Cerebellar nuclear complex (tissue), 1 donor: ENCODE measurements at regions not wholly inside any gene's neighbourhood (a gene's known extent, or its start where the extent isn't known, plus 50 kb on each side); places are given as distances from the start of the nearest gene placed in this dataset.

ENCODE experiments used
- DNase-seq, 2 experiments: peaks; one replicate each; lab custom pipeline; 2025; lab: John Stamatoyannopoulos, UW

DNA sequence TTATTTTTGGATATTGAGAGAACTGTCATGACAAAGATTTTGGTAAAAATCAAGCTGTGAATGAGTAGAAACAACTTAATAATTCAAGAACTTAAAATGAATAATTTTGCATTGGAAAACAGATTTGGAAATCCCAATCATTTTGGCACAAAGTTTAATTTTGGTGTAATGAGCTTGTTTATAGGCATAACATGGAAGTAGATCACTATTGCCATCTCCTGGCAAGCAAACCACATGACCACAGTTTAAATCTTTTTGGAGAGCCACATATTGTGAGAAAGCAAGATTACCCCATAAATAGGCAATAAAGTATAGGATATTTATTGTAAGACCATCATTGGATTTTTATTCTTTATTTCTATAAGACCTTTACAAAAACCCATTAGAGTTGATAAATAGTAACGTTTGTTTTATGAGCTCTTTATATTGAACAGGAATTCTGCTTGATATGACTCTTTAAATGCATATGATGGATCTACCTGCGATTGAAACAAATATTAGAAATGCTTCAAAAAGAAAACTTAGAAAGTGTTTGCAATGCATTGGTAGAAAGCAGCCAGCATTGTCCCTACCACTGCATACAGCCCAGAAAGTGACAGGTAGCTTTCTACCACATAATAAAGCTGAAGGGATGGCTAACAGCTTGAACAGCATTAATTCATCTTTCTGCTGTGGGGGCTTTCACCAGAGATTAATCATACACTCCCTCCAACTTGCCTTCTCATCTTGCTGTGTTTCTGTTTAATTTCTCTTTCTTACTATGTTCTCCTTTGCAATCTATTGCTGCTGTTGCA, 766.8 kb downstream of the TBL1XR1 start:
- DNase-seq, result no peak

DNA sequence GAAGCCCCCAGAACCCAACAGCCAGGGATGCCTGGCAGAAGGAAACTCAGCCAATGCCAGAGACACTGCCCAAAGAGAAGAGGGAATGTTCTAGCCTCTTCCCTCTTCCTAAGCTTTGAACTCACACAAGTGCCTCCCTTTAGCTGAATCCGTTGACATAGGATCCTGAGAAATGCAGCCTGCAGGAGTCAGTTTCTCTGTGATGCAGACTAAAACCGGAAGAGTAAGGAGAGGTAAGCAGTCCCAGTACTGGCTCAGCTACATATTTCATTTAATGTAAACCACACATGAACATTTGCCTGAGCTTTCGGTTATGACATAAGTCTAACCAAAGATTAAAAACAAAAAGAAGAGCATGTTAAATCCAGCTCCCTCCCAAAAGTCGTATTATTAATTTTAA, 768.7 kb downstream of the TBL1XR1 start:
- no peak for DNase-seq

DNA sequence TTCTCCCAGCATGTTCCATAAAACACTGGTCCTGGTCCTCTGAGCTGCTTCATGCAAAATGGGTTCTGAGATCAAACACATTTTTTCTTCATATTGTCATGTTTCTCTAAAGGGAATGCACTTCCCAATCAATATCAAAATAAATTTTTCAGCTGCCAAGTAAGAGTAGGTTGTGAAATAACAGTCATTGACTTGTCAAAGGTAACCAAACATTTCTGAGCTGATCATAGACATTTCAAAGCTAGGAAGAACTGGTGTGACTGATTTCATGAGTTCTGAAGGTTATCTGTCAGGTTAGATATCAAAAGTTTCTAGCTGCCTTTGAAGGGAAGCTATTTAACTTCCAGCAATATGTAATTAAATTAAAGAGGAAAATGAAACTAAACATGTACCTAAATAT, 770.9 kb downstream of the TBL1XR1 start:
- no peak for DNase-seq

DNA sequence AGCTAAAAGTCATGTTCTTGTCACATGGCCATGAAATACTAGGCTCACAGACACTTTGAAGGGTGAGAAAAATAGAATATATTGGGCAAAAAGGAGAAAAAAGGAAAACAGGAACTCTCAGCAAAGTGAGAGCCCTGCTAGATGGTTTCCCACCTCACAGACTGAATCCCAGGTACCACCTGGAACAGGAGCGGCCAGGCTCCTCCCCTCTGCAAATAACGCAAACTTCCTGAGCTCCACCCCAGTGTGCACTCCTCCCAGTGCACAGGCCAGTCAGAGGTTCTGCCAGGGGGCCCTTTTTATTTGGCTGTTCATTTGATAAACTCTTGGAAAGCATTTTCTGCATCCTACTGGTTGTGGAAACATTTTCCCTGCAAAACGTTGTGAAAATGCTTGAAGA, 780.4 kb downstream of the TBL1XR1 start:
- DNase-seq, result no peak

DNA sequence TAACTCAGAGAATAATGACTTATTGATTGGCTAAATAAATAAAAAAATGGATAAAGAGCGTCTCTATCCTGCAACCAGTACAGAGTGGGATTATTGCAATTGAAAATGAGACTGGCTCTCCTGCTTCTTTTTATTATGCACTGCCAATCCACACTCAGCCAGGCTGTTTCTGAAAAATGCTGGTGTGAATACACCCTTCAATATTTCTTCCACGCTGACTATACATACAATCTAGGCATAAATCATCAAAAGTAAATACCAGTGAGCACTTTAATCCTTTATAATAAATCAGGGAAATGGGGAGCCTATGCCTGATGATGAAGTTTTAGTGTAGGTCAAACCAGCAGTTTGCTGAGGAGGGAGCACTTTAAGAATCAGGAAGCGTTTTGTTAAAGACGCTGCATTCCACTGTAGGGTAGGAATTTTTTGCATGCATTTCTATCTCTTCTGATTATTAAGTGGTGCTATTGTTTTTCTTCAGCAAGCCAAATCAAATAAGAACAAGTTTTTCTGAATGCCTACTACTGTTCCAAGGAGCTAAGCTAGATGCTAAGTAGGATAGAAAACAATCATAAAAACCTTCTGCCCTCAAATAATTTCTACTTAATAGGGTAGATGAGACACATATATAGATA, 781.5 kb downstream of the TBL1XR1 start:
- no peak for DNase-seq

DNA sequence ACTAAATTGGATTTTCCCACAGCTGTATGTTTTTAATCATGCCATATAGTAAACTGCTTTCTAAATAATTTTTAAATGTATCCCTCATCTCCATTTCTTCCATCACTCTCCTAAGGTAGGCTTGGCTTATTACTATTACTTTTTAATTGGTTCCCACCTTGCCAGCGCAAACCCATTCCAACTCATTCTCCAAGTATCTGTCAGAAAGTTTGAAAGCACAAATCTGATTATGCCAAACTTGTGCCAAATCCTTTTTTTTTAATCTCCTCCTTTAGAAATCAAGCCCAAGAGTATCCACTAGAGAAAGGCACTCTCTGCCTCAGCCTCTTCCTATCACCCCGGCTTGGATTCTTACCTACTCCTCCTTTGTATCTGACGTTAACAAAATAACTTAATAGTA, 784.5 kb downstream of the TBL1XR1 start:
- DNase-seq, result no peak

DNA sequence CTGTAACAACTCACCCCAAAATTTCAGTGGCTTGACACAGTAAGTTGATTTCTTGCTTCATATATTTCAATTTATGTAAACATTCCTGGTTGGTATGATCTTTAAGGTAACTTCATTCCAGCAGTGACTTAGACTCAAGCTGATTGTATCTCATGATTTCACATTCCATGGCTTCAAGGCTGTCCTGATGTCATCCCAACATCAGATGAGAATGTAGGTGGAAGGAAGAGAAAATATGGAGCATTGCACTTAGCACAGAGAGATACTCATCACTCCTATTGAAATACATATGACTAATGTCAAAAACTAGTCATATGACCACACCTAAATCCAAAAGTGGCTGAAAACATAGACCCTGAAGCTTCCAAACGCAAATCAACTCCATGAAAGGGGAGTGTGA, 793.8 kb downstream of the TBL1XR1 start:
- no peak for DNase-seq

DNA sequence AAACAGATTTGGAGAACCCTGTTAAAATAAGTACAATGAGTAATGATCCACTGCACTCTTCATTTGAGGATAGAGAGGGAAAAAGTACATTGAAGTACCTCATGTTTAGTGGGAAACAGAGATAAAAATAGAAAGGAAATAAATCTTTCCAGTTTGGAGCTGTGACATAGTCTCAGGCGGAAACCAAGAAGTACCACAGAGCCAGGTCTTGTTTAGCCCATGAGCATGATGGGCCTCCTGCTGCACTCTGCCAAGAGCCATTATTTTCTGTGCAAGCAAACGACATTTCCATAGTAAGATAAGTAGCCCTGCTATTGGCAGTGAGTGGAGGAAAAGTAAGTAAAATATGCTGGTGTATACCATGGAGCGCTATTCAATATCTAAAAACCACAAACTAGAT, 796.1 kb downstream of the TBL1XR1 start:
- no peak for DNase-seq

DNA sequence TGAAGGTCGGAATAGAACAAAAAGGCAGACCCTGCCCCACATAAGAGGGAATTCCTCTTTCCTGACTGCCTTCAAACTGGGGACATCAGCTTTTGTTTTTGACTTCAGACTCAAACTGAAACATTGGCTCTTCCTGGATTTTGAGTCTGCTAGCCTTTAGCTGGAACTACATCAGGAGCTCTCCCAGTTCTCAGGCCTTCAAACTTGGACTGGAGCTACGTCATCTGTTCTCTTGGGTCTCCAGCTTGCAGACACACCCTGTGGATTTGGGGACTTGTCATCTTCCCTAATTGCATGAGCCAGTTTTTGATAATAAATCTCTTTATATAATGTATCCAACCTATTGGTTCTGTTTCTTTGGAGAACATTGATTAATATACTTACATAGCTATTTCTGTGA, 798.1 kb downstream of the TBL1XR1 start:
- DNase-seq, result no peak

DNA sequence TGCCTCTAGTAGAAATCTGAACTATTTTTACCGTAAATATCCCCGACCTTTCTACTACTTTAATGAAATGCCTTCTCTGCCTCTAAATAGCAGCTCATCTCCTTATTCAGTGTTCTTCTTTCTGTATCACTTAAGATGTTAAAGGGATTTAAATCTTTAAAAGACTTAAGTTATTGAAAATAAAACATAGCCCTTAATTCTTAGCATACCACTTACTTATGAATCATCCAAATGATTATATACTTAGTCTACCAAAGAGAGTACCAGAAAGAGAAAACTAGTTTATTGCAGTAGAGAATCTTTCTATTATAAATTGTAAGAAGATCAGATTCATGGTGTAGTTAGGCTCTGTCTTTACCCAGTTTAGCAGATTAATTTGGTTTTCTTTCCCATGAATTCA, 802.0 kb downstream of the TBL1XR1 start:
- no peak for DNase-seq

DNA sequence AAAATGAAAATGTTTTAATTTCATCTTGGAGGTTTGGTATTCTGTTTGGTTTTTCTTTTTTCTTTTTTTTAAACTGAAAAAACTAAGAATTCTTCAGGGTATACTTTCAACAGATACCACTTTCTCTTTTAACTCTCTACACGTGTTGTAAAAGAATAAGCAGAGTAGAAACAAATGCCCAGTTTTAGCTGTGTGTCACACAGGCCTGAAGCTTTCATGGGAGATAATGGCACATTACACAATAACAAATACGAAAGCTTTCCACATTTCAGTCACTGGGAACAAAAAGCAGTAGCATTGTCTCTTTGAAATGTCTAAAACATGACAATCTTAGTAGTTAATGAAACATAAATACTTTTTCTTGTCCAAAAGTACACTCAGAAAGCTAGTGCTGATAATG, 818.5 kb downstream of the TBL1XR1 start:
- no peak for DNase-seq

DNA sequence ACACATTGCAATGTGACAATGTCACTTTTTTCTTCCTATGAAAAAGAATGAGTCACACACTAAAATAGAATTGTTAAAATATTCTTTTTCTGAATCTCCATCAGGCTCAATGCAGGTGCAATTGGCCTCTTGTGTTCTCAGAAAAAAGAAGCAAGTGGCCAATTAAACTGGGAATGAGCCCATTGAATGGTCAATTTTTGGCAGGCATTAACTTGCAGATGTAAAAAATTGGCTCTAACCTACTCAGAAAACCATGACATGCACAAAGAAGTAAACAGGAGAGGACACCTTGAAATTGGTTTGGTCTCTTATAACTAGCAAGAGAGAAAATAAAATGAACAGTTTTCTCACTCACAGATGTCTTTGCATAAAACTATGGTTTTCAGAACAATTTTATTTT, 820.8 kb downstream of the TBL1XR1 start:
- DNase-seq, result no peak

DNA sequence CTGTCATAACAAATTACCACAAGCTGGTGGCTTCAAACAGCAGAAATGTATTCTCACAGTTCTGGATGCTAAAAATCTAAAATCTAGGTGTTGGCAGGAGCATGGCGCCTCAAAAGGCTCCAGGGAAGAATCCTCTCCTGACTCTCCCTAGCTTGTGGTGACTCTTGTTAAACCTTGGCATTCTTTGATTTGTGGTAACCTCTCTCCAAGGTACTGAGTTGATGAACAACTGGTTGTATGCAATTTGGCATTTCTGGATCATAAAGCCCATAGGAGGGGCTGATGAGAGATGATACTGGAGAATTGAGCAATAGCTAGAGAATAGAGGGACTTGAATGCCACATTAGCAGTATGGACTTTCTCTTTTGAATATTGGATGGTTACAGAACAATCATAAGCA, 821.8 kb downstream of the TBL1XR1 start:
- no peak for DNase-seq

DNA sequence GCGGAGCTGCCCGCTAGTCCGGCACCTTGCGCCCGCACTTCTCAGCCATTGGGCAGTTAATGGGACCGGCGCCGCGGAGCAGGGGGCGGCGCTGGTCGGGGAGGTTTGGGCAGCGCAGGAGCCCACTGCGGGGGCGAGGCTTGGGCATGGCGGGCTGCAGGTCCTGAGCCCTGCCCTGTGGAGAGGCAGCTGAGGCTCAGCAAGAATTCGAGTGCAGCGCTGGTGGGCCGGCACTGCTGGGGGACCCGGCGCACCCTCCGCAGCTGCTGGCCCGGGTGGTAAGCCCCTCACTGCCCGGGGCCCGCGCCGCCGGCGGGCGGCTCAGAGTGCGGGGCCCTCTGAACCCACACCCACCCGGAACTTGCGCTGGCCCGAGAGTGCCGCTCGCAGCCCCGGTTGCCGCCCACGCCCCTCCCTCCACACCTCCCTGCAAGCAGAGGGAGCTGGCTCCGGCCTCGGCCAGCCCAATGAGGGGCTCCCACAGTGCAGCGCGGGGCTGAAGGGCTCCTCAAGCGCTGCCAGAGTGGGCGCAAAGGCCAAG, 835.0 kb downstream of the TBL1XR1 start:
- no peak for DNase-seq

DNA sequence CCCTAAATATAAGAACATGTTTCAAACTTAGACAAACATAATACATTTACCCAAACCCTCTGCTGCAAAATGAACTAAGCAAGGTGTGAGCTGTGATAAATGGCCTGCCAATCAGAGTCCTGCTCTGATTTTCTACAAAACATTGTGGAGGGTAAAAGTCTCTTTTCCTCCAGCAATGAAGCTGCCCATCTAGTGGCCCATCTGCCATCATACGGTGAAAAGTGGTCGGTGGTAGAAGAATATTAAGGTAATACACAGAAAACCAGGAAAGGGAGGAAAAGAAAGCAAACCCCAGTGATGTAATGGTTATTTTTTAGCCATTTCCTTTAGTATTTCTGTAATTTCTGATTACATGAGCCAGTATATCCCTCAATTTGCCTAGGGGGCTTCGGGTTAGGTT, 838.1 kb downstream of the TBL1XR1 start:
- no peak for DNase-seq

DNA sequence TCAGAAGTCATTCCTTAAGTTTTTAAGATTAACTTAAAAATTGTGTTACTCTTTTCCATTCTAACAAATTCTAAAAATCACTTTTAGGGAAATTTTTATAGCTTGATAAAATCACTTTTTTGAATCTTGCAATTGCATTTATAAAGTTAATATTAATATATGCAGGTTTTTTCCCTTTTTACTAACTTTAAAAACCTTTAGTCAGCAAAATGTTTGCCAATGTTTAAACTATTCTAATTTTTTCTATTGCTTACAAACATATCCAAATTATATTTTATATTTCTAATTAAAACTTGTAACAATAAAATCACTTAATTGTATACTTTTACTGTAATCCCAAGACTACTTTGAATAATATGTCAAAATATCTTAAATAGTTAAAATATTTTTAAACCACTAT, 839.4 kb downstream of the TBL1XR1 start:
- DNase-seq, result no peak

DNA sequence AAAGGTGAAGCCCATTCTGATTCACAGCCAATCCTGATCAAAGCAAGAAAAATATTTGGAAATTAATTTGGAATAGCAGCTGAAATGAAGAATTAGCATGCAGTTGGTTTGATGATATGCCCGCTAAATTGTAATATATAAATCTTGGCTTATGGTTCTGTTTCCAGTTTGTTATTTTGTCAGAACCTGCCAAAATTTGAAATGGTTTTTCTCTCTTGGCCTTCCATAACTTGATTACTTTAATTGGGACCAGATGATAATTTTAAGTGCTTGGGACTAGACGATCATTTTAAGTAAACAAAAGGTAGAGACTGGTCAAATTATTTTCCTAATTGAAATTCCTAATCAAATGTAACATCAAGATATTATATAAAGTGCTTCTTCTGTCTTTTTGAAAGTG, 842.4 kb downstream of the TBL1XR1 start:
- no peak for DNase-seq

DNA sequence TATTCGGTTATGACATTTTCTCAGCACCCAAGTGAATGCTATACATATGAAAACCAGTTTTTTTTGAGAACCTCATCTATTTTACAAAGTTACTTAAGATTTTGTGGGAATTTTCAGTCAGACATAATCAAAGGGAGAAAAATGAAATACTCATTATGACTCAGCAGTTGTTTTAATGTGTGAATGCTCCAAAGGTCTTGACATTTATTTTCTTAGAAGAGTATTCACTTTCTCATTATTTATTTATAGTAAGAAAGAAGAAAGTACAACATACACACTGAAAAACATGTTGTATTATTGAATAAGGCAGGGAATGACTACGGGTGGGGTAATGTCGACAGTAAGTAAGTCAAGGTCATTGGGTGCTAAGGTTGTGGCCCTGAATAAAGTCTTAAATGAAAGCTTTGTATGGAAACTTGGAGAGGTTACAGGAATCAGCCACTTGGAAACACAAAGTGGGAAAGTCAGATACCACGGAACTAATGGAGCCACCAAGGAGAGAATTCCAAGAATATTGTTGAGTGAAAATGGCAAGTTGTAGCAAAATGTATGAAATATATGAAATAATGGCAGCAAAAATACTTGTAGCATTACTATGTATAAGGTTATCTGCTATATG, 844.5 kb downstream of the TBL1XR1 start:
- DNase-seq, result no peak

DNA sequence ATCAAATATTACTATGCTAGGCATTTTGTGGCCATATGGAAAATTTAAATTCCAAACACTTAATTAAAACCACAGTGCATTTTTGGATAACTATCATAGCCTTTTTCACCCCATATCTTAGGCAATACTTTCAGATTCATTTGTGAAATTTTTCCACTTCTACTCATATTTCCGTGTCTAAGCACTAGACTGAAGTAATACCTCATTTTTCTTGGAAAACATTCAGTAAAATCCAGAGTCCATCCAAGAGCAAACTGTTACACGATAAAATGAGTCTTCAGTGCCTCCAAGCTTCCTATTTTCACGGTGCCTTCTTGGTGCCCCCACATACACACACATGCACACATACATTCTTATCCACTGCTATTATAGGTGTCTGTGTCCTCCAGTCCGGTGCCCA, 845.9 kb downstream of the TBL1XR1 start:
- no peak for DNase-seq

DNA sequence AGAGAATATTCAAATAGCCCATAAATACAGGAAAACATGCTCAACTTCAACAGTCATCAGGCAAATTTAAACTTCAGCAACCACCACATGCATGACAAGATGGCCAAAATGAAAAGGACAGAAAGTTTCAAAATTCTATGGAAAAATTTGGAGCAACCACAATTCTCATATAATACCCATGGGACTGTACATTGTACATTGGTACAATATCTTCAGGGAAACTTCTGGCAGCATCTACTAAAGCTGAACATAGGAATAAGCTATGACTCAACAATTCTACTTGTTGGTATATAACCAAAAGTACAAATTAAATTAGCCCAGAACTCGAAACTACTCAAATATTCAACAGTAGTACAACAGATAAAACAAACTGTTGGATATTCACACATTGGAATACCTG, 847.6 kb downstream of the TBL1XR1 start:
- DNase-seq, result no peak

DNA sequence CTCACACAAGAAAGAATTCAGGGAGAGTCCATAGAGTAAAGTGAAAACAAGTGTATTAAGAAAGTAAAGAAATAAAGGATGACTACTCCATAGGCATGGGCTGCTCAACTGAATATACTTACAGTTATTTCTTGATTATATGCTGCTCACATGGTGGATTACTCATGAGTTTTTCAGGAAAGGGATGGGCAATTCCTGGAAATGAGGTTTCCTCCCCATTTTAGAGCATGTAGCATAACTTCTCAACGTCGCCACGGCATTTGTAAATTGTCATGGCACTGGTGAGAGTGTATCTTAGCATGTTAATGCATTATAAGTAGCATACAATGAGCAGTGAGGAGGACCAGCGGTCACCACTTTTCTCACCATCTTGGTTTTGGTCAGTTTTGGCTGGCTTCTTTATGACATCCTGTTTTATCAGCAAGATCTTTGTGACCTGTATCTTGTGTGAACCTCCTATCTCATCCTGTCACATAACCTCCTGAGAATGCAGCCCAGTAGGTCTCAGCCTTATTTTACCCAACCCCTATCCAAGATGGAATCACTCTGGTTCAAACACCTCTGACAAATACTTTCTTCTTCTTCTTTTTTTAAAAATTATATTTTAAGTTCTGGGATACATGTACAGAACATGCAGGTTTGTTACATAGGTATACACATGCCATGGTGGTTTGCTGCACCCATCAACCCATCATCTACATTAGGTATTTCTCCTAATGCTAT, 849.7 kb downstream of the TBL1XR1 start:
- DNase-seq, result no peak

DNA sequence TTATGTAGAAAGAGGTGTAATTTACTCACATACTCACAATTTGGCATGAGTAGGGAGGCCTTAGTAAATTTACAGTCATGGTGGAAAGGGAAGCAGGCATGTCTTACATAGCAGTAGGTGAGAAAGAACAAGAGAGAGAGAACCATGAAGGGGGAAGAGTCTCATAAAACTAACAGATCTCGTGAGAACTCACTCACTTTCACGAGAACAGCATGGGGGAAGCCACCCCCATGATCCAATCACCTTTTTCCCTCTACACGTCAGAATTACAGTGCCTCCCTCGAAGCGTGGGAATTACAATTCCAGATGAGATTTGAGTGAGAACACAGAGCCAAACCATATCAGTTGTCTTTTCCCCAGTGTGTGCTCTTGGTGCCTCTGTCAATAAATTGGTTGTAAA, 855.3 kb downstream of the TBL1XR1 start:
- DNase-seq, result no peak

DNA sequence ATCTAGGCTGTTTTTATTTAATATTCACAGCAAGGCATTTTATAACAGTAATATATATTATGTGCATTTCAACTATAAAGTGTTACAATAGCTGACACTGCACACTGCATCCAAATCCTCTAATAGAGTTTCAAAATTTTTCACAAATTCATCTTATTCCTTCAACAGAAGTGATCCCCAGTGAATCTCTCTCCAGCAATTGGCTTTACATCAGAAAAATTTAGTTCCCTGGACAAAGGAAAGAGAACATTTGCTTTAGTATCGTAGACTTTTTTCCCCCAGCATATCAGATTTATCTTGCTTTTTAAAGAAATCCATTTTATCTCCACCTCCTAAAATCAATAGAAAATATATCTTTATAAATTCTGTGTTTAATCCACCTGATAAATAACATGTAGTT, 868.6 kb downstream of the TBL1XR1 start:
- DNase-seq, result no peak
